Body of pancreas (tissue), 4 donors: ENCODE measurements at regions not wholly inside any gene's neighbourhood (a gene's known extent, or its start where the extent isn't known, plus 50 kb on each side); places are given as distances from the start of the nearest gene placed in this dataset.

Experiments
- POLR2A ChIP-seq, 3 donors: fragments of 450-650 bp; IDR thresholded peaks; one replicate each; pipeline ENCODE4 v1.6.1; 2016; ENCODE audit warnings: antibody characterized with exemption in 3 of 3, mild to moderate bottlenecking in 2 of 3
- TF ChIP-seq, protein P1 (sequence below), 7 experiments: fragments of 450-650 bp in 4 of 7; fragments of 200-600 bp in 3 of 7; sonication (generic) in 3 of 7; IDR thresholded peaks; one replicate each; pipeline ENCODE4 v1.5.1; 2016 to 2019; ENCODE audit warnings: antibody characterized with exemption in 7 of 7

DNA sequence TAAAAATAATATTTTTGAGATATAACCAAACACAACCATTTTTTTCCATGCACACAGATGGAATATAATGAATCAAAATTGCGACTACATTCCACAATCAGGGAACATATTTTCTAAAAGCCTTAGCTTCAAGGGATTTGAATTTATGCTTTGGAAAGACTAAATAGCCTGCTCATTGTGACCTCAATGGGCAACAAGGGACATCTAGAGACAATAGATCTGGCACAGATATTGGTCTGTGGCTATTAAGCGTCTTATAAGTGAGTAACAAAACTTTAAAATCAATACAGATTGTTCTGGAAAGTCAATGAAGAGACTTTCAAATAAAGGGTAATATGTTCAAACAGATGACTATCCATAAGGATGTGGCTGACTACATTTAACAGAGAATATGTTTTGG, 660.6 kb upstream of the ADGRL4 start:
- TF ChIP-seq, protein P1, sequence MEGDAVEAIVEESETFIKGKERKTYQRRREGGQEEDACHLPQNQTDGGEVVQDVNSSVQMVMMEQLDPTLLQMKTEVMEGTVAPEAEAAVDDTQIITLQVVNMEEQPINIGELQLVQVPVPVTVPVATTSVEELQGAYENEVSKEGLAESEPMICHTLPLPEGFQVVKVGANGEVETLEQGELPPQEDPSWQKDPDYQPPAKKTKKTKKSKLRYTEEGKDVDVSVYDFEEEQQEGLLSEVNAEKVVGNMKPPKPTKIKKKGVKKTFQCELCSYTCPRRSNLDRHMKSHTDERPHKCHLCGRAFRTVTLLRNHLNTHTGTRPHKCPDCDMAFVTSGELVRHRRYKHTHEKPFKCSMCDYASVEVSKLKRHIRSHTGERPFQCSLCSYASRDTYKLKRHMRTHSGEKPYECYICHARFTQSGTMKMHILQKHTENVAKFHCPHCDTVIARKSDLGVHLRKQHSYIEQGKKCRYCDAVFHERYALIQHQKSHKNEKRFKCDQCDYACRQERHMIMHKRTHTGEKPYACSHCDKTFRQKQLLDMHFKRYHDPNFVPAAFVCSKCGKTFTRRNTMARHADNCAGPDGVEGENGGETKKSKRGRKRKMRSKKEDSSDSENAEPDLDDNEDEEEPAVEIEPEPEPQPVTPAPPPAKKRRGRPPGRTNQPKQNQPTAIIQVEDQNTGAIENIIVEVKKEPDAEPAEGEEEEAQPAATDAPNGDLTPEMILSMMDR (IDR thresholded peaks at IDR 0.05) = no peak
- TF ChIP-seq POLR2A (IDR thresholded peaks at IDR 0.05) = no peak
